ENCODE measurements at regions not wholly inside any gene's neighbourhood (a gene's known extent, or its start where the extent isn't known, plus 50 kb on each side); places are given as distances from the start of the nearest gene placed in this dataset.
"Not testable (repeated sequence)": the region's sequence is repeated elsewhere in the genome, so short reads cannot be mapped to it uniquely, and the experiment has no call there.

GRCh38 chr3:35291471-35292236, 347.7 kb upstream of the ARPP21 start:
- DNase-seq (ENCODE audit: low read depth, low spot score): no peak

DNA sequence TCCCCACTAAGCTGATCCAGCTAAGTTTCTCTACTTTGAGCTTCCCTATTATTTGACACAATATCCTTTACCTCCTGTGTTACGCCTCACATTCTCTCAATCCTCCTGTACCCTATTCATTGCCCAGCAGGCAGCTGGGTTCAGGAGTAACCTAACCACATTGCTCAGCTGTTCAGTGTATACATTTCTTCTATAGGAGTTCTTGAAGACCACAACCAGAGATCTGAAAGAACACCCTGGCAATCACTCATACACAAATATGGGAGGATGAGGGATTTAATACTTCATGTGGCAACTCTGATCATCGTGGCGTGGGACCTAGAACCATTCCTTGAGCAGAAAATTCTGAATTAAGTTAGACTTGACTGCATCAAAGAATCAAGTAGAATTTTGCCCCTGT, 346.8 kb upstream of the ARPP21 start:
- H3K4me3 ChIP-seq (ENCODE audit: low read length): no peak overlapping the region
- DNase-seq (ENCODE audit: low read depth, low spot score): peak; percentile 33

More at GRCh38 chr3:35291471-35292236, 347.7 kb upstream of the ARPP21 start:
- no peak overlapping the region for H3K4me3 ChIP-seq (ENCODE audit: low read length)

- peak; percentile 55 for DNase-seq (ENCODE audit: low read depth, low spot score)
- H3K4me3 ChIP-seq (ENCODE audit: low read length): no peak overlapping the region
These were observed 343.4 kb upstream of the ARPP21 start for GRCh38 chr3:35295906-35296305.

DNA sequence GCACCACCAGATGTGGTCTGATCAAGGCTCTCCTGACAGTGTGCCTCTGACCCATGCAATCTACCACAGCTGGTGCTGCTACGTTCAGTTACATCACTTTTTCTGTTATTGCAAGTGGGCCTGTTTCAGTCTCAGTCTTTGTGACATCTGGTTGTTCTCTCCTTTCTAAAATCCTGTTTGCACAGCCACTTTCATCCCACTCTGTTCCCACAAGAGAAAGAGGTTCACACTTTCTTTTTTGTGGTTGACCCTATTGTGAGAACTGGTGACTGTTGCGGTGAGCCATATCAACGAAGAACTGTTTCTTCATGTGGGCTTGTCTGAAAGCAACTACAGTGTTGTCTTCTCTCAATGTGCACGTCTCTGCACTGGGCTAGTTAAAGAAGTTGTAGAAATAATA, 342.8 kb upstream of the ARPP21 start:
- peak; percentile 99 for DNase-seq (ENCODE audit: low read depth, low spot score)
- no peak overlapping the region for H3K4me3 ChIP-seq (ENCODE audit: low read length)

DNA sequence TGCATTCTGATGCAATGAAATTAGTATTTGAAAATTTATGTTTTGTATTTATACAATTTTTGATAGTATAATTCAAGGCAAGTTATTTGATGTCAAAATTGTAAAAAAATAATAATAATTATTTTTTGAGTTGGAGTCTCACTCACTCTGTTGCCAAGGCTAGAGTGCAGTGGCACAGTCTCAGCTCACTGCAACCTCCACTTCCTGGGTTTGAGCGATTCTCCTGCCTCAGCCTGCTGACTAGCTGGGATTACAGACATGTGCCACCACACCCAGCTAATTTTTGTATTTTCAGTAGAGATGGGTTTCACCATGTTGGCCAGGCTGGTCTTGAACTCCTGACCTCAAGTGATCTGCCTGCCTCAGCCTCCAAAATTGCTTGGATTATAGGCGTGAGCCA, 342.4 kb upstream of the ARPP21 start:
- not testable (repeated sequence) for DNase-seq (ENCODE audit: low read depth, low spot score)

DNA sequence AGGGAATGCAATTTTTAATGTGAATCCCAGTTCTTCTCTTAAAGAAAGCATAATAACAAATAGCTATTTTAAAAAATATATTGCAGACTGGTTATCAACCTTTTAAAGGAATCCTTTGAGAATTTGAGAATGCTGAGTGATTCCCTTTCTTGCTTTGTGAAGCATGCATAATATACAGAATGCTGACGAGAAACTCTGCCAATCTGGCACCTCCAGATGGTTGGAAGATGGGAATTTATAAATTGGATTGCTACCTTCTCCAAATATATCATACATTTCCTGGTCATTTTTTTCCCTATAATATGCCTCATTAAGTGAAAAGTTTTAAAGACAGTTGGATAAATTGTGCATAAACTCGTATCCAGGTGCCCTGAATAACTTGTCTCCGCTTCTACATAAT, 333.9 kb upstream of the ARPP21 start:
- no peak overlapping the region for H3K4me3 ChIP-seq (ENCODE audit: low read length)
- DNase-seq (ENCODE audit: low read depth, low spot score): no peak

More for the DNA sequence above, 342.4 kb upstream of the ARPP21 start:
- not testable (repeated sequence) for H3K4me3 ChIP-seq (ENCODE audit: low read length)

DNA sequence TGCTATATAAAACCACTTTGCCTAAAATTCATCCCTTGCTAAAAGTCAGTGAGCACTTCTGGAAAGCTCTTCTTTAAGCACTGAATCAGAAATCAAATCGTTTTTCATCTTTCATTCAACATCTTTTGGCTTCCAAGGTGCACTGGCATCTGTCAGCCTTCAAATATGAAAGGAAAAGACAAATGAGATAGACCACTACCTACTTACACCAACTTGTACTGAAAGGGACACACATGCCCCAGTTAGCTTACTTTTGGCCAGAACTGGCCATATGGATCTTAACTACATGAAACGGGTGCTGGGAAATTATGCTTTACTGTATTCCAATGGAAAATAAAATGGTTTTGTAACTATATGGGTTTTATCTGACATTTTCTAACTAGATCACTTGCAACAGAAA, 332.0 kb upstream of the ARPP21 start:
- no peak for DNase-seq (ENCODE audit: low read depth, low spot score)
- H3K4me3 ChIP-seq (ENCODE audit: low read length): no peak overlapping the region

GRCh38 chr3:35316841-35317240, 322.5 kb upstream of the ARPP21 start:
- not testable (repeated sequence) for H3K4me3 ChIP-seq (ENCODE audit: low read length); DNase-seq (ENCODE audit: low read depth, low spot score)

- H3K4me3 ChIP-seq (ENCODE audit: low read length): no peak overlapping the region
- no peak for DNase-seq (ENCODE audit: low read depth, low spot score)
These were observed 318.5 kb upstream of the ARPP21 start for GRCh38 chr3:35320646-35321407.

DNA sequence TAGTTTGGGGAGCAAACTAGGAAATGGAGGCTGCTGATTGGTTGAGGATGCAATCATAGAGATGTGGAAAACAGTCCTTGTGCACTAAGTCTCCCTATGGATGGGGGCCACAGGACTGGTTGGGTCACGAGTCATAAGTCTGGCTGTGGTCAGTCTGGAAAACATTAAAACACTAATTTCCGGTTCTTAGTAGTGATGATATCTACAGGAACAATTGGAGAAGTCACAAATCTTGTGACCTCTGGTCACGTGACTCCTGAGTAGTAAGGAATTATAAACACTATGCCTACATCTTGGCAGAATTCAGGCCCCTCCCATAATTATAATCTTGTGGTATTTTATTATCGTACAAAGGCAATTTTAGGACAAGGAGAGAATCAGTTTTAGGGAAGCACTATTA, 317.3 kb upstream of the ARPP21 start:
- no peak overlapping the region for H3K4me3 ChIP-seq (ENCODE audit: low read length)
- no peak for DNase-seq (ENCODE audit: low read depth, low spot score)

GRCh38 chr3:35335703-35336102, 303.6 kb upstream of the ARPP21 start:
- H3K4me3 ChIP-seq (ENCODE audit: low read length): no peak overlapping the region
- DNase-seq (ENCODE audit: low read depth, low spot score): no peak

DNA sequence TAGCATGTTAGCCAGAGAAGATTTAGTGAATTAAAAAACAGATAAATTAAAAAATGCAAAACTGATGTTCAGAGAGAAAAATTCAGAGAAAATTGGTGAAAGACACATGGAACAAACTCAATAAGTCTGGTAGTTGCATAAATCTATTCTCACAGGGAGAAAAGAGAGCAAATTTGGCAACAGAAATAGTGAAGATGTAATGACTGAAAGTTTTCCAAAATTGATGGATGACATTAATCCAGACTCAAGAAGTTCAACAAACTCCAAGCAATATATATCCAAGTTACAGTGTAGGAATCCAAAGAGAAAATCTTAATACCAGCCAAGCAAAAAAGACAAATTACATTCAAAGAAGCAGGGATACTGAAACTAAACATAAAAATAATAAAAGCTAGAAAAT, 302.7 kb upstream of the ARPP21 start:
- no peak overlapping the region for H3K4me3 ChIP-seq (ENCODE audit: low read length)
- no peak for DNase-seq (ENCODE audit: low read depth, low spot score)

DNA sequence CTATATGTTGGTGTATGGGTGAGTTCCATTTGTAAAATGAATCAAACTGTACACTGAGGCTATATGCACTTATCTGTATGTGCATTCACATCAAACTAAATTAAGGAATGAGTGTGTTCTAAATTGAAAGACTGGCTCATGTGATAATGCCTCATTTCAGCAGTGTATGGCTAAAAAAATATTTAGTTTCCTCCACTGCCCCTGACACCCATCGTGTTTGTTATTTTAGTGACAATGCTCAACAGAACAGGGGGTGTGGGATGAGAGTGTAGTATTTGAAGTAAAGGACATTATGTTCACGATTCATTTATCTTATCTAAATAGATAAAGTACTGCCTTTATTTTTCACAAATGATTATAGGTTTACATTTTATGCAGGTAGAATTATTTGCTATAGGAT, 301.1 kb upstream of the ARPP21 start:
- no peak for DNase-seq (ENCODE audit: low read depth, low spot score)
- no peak overlapping the region for H3K4me3 ChIP-seq (ENCODE audit: low read length)

DNA sequence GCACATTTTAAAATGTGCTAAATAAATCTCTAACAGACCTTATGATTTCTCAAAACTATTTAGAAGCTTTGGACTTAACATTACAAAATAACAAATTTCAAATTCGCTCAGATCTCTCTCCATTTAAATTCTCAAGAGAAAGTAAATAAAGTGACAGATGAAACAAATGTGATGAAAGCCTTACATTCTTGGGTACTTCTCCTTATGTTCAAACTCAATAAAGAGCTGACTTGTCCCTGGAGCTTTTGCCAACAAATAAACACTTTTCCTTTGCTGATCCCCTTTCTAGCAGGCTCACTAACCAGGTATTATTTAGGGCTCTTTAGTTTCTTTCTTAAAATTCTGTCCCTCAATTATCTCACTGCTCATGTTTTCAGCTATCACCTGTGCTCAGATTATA, 259.1 kb upstream of the ARPP21 start:
- no peak for DNase-seq (ENCODE audit: low read depth, low spot score)
- H3K4me3 ChIP-seq (ENCODE audit: low read length): no peak overlapping the region

- DNase-seq (ENCODE audit: low read depth, low spot score): no peak
- no peak overlapping the region for H3K4me3 ChIP-seq (ENCODE audit: low read length)
These were observed 256.1 kb upstream of the ARPP21 start for GRCh38 chr3:35383216-35383615.

DNA sequence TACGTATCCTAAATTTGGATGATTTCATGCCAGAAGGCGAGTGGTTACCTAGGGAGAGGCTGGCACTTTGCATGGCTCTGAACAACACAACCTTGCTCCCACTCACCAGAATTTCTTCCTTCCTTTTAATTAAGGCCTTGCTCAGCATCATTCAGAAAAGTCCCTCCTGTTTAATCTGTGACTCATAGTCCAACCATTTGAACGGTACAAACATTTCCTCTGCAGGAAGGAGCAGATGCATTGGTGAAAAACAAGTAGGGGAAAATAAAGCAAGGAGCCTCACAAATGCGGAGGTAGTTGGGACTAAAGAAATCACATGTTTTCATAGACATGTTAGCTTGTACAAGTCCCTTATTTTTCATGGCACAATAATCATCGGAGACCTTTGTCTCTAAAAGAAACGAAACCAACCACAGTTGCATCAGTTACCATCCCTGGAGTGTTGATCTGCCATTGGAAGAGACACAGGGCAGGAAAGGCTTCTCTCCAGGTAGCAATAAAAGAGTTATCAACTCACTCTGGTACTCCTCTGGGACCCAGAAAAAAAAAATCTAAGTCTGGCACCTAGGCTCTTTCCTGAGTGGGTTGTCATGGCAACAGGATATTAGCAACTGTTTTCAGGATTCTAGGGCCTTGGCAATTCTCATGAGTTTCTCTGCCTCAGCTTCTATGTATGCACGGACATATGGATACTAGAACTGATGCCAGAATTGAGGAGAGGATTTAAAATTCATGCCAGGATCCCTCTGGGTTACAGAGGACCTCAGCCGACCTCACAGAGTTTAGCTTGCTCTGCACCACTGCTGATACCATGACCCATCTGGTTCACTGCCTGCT, 255.4 kb upstream of the ARPP21 start:
- DNase-seq (ENCODE audit: low read depth, low spot score): no peak
- H3K4me3 ChIP-seq (ENCODE audit: low read length): no peak overlapping the region

DNA sequence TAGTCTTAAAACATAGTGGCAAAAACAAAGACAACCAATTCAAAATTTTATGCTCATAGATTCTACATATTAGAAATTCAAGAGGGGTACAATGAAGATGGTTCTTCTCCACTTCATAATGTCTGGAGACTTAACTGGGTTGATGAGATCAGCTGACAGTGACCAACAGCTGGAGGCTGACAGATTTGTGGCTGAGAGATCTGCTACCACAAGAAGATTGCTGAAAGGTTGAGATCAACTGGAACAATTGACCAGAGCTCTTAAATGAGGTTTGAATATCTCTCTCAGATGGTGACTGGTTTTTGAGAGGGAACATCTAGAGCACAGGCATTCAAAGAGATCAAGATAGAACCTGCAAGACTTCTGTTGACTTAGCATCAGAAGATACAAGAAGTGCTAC, 254.1 kb upstream of the ARPP21 start:
- no peak for DNase-seq (ENCODE audit: low read depth, low spot score)
- no peak overlapping the region for H3K4me3 ChIP-seq (ENCODE audit: low read length)

DNA sequence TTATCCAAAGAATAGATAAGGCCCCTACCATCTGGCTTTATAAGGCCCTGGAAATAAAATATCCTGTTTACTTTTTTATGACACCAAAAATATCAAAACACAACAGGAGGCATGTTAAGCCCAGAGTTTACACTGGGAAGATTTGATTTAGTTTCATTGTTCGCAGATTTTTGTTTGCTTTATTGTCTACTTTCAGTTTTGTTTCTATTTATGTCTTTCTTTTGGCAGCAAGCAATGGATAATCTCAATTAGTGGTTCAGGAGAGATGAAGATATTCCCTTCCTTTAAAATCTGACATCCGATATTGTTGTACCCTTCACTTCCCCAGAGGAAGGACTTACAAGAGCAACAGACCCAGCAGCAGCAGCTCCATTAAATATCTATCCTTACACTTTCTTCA, 249.4 kb upstream of the ARPP21 start:
- H3K4me3 ChIP-seq (ENCODE audit: low read length): no peak overlapping the region
- DNase-seq (ENCODE audit: low read depth, low spot score): no peak

- H3K4me3 ChIP-seq (ENCODE audit: low read length): no peak overlapping the region
- DNase-seq (ENCODE audit: low read depth, low spot score): no peak
These were observed 247.1 kb upstream of the ARPP21 start for GRCh38 chr3:35392187-35392586.
